Renal pelvis (tissue), 1 donor: ENCODE measurements at regions not wholly inside any gene's neighbourhood (a gene's known extent, or its start where the extent isn't known, plus 50 kb on each side); places are given as distances from the start of the nearest gene placed in this dataset.
A peak's percentile ranks its signal among the peaks of the same experiment; 100 is the strongest.

Experiments
- DNase-seq: peaks from one replicate; pipeline ENCODE4 v3.0.0-alpha.2; 2013

- no peak for DNase-seq
These were observed 508.1 kb upstream of the CHAC2 start for GRCh38 chr2:53259395-53260009.

- DNase-seq = no peak
These were observed 510.3 kb upstream of the CHAC2 start for GRCh38 chr2:53257287-53257686.

GRCh38 chr2:53253244-53253643 lies 514.4 kb upstream of the CHAC2 start:
- DNase-seq = no peak

- DNase-seq = no peak
These were observed 515.5 kb upstream of the CHAC2 start for GRCh38 chr2:53252115-53252514.

- no peak for DNase-seq
These were observed 519.5 kb upstream of the CHAC2 start for GRCh38 chr2:53247956-53248735.

GRCh38 chr2:53243430-53243829 lies 524.2 kb upstream of the CHAC2 start:
- DNase-seq = peak; percentile 49

- DNase-seq = no peak
These were observed 525.5 kb upstream of the CHAC2 start for GRCh38 chr2:53242090-53242489.

GRCh38 chr2:53235836-53236582 lies 531.6 kb upstream of the CHAC2 start:
- DNase-seq = peak; percentile 49

GRCh38 chr2:53234548-53234903 lies 533.1 kb upstream of the CHAC2 start:
- DNase-seq = no peak

- DNase-seq = no peak
These were observed 533.7 kb upstream of the CHAC2 start for GRCh38 chr2:53233759-53234547.

GRCh38 chr2:53231908-53232307 lies 535.7 kb upstream of the CHAC2 start:
- no peak for DNase-seq

GRCh38 chr2:53230691-53231090 lies 536.9 kb upstream of the CHAC2 start:
- no peak for DNase-seq

- DNase-seq = no peak
These were observed 540.1 kb upstream of the CHAC2 start for GRCh38 chr2:53227535-53227934.

- no peak for DNase-seq
These were observed 546.6 kb upstream of the CHAC2 start for GRCh38 chr2:53220969-53221368.

GRCh38 chr2:53217250-53217649 lies 550.4 kb upstream of the CHAC2 start:
- no peak for DNase-seq

- no peak for DNase-seq
These were observed 550.8 kb upstream of the CHAC2 start for GRCh38 chr2:53216805-53217204.

- DNase-seq = no peak
These were observed 555.0 kb upstream of the CHAC2 start for GRCh38 chr2:53212576-53212975.

GRCh38 chr2:53211201-53211774 lies 556.3 kb upstream of the CHAC2 start:
- no peak for DNase-seq

GRCh38 chr2:53210538-53210937 lies 557.1 kb upstream of the CHAC2 start:
- no peak for DNase-seq

- no peak for DNase-seq
These were observed 557.7 kb upstream of the CHAC2 start for GRCh38 chr2:53209679-53210458.

GRCh38 chr2:53208815-53209214 lies 558.8 kb upstream of the CHAC2 start:
- no peak for DNase-seq
